NCI-H774 (cell line): ENCODE measurements at regions not wholly inside any gene's neighbourhood (a gene's known extent, or its start where the extent isn't known, plus 50 kb on each side); places are given as distances from the start of the nearest gene placed in this dataset.

Source experiments
- DNase-seq: peaks from one replicate; lab custom pipeline; 2025; lab: John Stamatoyannopoulos, UW

DNA sequence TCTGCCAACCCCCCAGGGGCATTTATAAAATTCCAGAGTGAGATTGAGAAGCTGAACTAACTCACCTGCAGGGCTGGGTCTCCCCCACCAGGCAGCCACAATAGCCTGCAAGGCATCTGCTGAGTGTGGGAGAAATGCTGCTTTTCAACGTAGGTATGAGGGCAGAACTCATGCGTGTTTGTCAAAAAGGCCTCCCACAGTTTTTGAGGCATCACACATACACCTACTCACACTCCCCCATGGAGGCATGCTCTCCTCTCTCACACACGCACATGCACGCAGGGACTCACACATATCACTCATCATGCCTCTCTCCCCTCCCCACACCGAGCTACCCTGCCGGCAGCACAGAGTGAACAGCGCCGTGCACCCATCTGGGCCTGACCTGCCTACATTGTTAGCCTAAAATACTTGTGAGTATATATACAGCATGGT is 390.5 kb downstream of the FGF9 start:
- DNase-seq: no peak

DNA sequence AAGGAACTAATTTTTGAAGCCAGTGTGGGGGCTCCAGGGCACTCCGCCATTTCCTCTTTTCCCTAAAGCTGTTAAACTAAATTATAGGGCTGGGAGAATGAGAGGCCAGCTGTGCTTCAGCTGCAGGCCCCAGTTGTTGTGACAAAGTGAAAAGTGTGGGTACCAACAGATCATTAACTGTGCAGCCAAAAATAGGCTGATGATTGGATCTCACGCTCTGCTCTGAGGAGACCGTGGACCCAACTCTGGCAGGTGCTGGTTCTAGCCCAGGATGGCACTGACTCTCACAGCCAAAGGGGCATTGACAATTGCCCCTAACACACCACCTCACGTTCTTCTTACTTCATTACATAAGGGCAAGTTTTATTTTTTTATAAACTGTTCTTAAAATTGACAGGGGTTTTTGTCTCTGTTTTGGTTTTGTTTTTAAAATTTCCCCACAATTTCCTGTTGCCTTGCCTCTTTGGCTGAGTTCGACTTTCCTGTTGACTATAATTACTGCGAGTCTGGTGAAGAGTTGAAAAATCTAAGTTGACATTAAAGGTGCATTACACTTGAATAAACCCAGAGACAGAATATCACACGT is 391.0 kb downstream of the FGF9 start:
- no peak for DNase-seq

DNA sequence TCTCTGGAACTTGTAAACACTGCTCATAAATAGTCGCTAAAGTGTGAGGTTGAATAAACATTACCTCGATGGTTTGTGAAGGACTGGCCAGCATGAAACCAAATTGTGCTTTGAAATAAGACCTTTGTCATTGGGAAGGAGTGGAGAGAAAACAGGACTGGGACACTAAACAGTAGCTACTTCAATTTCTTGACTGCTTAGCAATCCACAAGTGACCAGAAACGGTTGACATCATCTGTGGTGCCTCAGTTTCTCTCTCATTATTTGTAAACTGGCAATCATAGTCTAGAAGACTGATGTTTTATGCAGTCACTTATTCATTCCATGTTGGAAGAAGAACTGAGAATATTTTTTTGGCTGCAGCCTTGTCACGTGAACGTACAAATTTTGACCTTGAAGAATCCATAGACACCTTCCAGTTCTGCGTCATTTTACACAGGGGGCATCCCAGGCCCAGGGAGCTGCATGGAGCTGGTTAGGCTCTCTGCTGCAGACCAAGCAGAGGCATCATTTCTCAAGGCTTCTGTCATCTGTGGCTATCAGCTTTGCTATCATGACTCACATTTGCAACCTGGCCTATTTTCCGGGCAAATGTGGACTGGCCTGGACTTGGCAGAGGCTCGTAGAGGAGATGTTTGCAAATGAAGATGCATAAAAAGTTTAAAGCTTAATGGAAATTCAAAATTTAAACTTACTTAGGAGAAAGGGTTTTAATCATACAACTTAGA is 391.8 kb downstream of the FGF9 start:
- DNase-seq: no peak

DNA sequence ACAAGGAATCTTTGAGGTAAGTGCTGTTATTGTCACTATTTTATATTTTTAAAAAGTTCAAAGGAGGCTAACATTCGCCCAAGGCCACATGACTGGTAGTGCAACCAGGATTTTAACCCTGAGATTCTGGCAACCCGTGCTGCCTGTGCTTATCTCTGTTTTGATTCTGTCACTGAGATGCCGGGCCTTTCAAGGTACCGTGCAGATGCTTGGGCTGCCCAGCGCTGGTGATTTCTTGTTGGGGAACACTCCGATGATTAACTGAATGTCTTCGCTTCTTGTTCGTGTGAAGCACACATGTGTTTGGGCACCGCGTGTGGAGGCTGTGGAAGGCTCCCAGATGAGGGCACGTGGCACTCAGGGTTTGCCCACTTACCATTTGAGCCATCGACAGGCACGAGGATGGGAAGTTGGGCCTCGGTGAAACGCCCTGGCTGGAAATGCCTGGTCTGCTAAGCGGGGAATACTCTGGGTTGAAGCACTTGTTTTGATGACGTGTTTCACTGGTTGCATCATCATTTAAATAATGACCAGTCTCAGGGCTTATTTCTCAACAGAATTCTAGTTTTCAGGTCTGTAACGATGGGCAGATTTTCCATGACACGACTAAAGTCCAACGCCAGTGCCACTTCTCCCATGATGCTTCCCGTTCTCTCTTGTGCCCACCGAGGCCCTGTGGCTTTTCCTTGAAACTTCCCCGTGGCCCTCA is 392.7 kb downstream of the FGF9 start:
- no peak for DNase-seq

DNA sequence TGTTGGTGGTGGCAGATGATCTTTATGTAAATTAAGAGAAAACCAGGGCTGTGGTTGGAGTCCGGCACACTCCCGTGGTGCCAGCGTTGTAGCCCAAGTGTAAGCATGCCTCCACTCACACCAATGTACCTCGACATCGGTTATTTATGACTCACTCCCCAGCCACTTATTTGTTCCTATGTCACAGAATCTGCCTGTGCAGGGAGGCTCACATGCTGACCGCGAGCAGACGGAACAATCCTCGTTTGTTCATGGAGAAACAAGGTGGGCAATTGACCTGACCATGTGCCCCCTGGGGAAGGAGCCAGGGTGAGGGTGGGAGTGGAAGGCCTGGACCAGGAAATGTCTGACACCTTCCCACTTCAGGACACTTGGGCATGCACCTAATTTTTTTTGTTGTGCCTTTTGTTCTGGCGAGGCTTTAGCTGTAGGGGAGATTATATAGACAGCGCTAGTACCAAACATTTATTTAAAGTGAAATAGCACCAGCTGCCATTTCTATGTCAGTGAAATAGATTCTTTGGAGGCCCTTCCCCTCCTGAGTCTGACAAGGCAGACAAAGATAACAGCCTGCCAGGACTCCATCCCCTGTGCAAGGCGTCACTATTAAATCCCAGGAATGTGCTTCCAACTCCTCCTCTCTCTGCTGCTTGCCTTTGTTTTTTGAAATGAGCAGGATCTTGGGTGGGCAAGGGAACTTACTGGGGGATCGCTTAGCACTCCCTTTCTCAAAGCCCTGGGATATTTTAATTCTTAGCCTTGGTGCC is 394.2 kb downstream of the FGF9 start:
- DNase-seq: no peak

DNA sequence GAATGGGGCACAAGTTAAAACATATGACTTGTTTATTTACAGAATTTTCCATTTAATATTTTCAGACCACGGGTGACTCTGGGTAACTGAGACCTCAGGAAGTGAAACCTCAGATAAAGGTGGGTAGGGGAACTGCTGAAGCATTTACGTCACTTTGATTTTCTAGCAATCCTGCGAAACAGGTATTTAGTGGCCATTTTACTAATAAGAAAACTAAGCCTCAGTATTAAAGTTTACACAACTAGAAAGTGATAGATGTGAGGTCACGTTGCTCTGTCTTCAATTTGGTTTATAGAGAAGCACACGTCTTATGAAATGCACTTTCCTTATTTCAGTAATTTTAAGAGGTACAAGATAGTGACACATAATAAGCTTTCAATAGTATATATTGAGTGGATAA is 402.8 kb downstream of the FGF9 start:
- DNase-seq: no peak

DNA sequence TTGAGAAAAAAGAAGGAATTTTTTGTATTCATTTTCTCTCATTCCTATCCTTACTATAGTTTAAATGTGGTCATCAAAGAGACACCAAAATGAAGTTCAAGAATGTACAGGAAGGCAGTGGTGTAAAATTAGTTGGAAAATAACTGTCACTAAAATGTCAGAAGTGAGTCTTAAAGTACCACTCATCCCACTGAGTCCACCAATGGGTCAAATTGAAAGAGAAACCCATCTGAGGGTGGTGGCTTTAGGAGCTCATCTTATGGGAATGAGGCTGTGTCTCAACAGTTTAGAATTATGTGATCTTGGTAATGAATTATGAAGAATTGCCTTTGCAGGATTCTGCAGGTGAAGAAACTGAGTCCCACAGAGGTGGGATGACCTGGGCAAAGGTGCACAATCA is 403.5 kb downstream of the FGF9 start:
- DNase-seq: no peak

DNA sequence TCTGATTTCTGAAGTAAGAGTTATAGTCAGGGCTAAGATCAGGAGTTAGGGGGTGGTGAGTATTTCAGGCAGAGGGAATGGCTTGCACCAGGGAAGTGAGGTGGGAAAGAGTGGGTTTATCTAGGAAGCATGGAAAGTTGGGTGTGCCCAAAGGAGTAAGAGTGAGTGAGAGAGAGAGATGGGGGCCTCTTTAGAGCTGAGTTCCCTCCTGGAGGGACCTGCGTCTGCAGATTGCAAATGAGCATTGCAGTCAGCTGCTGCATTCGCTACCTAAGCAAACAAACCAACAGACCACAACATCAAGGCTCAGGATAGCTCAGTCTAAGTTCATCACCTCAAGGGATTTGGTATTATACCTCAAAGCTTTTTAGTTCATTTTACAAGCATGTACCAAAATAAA is 405.8 kb downstream of the FGF9 start:
- DNase-seq: no peak

- DNase-seq: no peak
Observed at GRCh38 chr13:22077205-22077683, 406.4 kb downstream of the FGF9 start.

- no peak for DNase-seq
Observed at GRCh38 chr13:22077764-22078163, 406.9 kb downstream of the FGF9 start.

DNA sequence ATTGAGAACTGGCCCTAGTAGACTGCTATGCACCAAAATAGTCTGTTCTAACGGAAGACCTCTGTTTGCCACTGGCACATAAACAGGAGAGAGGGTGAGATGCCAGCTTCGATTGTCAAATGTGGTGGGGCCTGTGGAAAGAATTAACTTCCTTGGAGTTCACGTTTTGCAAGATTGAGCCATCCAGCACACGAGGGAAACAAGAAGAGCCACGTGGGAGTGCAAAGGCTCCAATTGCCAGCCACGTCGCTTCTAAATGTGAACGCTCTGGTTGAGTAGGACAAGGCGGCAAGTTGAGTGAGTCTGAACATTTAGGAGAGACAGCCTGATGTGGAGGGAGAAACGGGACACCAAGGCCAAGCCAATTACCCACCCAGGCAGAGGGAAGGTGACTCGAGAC is 409.1 kb downstream of the FGF9 start:
- no peak for DNase-seq

- no peak for DNase-seq
Observed at GRCh38 chr13:22080832-22081231, 410.0 kb downstream of the FGF9 start.

GRCh38 chr13:22081430-22081829 is 410.6 kb downstream of the FGF9 start:
- no peak for DNase-seq

DNA sequence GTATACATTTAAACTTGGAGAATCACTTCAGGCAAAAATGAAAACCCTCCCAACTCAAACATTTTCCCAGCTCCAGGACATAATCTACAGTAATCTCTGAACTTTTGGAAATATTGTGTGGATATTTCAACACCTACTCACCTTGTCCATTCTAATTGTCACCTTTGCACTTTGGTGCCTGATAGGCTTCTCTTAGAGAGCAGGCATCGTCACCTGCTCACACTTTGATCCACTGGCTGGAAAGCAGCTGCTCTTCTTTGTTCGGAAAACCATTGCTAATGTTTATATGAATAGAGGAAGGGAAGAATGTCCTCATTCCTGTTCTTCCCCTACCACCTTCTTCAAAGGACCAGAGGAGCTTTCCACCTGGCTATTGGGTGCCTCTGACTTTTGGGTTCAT is 411.2 kb downstream of the FGF9 start:
- no peak for DNase-seq

DNA sequence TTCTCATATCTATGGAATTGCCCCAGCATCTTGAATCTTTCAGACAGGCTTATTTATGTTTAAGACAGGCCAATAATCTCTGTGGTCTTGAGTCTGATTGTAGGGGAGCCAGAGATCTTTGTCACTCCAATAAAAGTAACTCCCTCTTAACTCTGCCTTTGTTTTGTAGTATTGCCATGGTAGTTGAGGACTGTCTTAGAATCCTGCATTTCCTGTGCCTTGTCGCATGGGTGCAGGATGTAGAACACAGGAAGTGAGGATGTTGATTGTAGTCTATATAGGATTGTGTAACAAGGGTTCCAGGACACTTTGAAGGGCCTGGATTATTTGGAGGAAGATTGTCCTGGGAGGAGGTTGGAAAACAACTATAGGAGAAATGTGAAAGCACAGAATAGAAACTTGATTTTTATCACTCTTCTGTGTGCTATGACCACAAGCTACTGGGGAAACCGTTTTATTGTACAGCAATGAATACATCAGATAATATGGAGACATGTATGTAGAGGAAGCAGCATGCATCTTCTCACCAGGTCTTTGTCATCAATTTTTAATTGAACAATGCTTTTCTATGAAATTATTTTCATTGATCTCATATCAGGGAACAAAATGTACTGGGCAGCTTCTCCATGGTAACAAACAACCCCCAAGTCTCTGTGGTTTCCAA is 411.7 kb downstream of the FGF9 start:
- no peak for DNase-seq

DNA sequence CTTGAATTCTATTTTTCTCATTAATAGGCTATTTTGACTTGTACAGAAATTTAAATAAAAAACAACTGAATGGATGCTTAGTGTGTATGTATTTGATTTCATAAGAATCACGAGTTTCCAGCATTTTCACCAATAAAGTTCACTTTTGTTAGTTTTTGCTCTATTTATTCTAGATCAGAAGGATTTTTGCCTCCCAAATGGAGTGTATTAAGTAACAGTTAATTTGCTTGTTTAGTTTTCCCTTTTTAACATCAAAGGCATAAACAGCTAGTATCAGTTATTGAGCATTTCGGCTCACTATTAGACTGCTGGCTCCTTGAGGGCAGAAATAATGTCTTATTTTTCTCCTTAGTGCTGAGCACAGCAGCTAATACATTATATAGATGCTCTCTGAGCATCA is 414.1 kb downstream of the FGF9 start:
- DNase-seq: no peak

DNA sequence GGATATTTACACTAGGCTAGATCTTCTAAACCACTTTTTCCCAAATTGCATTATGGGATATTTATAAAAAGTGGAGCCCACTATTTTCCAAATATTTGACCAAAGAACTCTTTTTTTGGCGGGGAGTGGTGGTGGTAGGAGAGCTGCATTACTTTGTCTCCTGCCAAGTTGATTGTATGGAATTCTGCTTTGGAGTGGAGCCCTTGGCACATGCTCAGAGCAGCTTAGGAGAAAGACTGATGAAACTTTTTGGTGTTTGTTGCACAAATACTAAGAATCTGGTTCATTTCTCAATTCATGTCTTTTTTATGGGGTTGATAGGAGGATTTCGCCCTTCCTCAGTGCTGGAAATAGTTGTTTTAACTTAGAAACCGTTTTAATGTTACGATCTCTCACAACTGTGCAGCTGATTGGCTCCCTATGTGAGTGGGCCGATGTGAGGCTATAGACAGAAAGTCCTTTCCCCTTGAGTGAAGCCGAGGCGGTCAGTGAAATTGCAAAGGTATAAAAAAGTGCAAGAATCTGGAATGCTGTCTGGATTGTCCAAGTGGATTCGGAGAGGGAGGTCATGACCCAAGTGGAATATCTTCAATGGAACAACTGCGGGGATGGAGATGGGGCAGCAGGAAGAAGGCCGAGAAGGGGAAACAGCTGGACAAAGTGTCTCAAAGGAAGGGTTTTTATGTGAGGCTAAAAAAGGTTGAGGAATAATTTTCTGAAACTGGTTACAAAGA is 415.9 kb downstream of the FGF9 start:
- DNase-seq: no peak

- no peak for DNase-seq
Observed at GRCh38 chr13:22090106-22090505, 419.2 kb downstream of the FGF9 start.

- no peak for DNase-seq
Observed at GRCh38 chr13:22091222-22091970, 420.5 kb downstream of the FGF9 start.

- DNase-seq: no peak
Observed at GRCh38 chr13:22091971-22092300, 421.1 kb downstream of the FGF9 start.
